ENCODE measurements at regions not wholly inside any gene's neighbourhood (a gene's known extent, or its start where the extent isn't known, plus 50 kb on each side); places are given as distances from the start of the nearest gene placed in this dataset.

GRCh38 chr16:47826070-47826469 lies 329.7 kb downstream of the ABCC12 start:
- no peak for TF ChIP-seq CTCF (IDR thresholded peaks at IDR 0.05; ENCODE audit: insufficient read depth, low read length)
- no peak for TF ChIP-seq POLR2AphosphoS5 (IDR thresholded peaks at IDR 0.05; ENCODE audit: low read depth)
- no peak for TF ChIP-seq REST (IDR thresholded peaks at IDR 0.05; ENCODE audit: insufficient replicate concordance, low read depth)
